Stimulated activated CD4-positive, alpha-beta T cell treated with anti-CD3 and anti-CD28 coated beads, Interleukin-2, amount 100 ng/mL, for 24 hours (primary cell): ENCODE measurements at regions not wholly inside any gene's neighbourhood (a gene's known extent, or its start where the extent isn't known, plus 50 kb on each side); places are given as distances from the start of the nearest gene placed in this dataset.
"Not testable (repeated sequence)": the region's sequence is repeated elsewhere in the genome, so short reads cannot be mapped to it uniquely, and the experiment has no call there.

Experiments
- DNase-seq, 2 donors: peaks; one replicate each; pipeline ENCODE4 v3.0.0-alpha.2; 2020

GRCh38 chr11:112624431-112624830, 336.8 kb upstream of the NCAM1 start:
- no peak for DNase-seq

GRCh38 chr11:112624971-112625370, 336.2 kb upstream of the NCAM1 start:
- DNase-seq = not testable (repeated sequence)

GRCh38 chr11:112625814-112626213, 335.4 kb upstream of the NCAM1 start:
- no peak for DNase-seq

DNA sequence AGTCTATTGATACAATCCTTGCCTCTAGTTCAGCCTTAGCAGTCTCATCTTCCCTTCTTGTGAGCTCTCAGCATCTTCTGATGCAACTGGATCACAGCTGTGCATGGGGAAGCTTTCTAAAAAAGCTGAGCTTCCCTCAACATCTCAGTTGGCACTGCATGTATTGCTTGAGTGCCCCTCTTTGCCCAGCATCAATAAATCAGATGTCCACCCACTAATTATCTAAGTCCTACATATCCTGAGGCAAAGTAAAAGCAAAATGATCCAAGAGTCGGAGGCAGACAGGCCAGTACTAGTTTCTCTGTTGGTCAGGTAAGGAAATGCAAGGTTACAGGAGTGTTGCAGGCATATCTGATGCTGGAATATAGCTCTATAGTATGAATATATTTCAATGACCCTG, 334.5 kb upstream of the NCAM1 start:
- no peak for DNase-seq

- no peak for DNase-seq
Measured at GRCh38 chr11:112627588-112628045, 333.6 kb upstream of the NCAM1 start.

- no peak for DNase-seq
Measured at GRCh38 chr11:112628676-112629075, 332.5 kb upstream of the NCAM1 start.

DNA sequence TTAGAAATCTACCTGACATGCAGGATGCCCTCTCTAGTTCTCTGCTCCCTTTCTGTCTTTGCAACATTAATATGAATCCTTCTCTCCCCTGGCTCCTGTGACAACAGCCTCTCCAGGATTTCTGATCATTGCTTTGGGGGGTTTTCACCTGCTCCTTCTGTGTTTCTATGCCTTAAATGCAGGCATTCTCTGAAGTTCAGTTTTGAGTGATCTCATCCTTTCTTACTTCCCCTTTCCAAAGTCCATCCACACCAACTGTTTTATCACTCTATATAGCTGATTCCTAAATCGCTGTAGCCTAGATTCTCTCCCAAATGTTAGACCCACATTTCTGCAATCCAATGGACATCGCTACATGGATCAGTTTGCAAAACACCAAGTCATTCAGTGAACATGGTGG, 330.7 kb upstream of the NCAM1 start:
- no peak for DNase-seq

- DNase-seq = no peak
Measured at GRCh38 chr11:112631333-112631732, 329.9 kb upstream of the NCAM1 start.

DNA sequence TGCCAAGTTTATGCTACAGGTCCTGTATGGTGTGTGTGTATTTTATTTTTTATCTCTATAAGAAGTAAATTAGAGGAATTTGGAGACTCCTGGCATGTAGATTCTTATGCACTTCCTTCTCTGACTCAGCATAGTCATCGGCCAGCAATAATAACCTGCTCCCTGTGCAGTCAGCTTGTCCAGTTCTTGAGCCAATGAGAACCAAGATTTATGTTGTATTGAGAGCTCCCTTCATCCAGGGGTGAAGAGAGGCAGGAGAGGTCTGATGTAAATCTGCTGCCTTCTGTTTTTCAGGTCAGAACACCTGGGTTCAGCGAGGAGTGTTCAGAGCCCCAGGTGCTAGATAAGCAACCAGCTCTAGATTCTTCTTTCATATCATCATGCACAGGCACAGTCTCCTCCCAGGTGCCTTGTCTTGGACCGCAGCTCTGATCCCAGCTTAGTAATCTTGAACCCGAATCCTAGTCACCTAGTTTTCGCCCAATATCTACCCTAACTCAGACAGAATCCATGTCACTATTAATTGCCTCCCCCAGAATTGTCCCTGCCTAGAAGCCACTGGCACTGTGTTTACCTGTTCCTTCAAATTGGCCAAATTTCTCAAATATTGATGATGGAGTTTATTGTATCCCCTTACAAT, 328.2 kb upstream of the NCAM1 start:
- DNase-seq = no peak

GRCh38 chr11:112634551-112634950, 326.7 kb upstream of the NCAM1 start:
- DNase-seq = no peak

DNA sequence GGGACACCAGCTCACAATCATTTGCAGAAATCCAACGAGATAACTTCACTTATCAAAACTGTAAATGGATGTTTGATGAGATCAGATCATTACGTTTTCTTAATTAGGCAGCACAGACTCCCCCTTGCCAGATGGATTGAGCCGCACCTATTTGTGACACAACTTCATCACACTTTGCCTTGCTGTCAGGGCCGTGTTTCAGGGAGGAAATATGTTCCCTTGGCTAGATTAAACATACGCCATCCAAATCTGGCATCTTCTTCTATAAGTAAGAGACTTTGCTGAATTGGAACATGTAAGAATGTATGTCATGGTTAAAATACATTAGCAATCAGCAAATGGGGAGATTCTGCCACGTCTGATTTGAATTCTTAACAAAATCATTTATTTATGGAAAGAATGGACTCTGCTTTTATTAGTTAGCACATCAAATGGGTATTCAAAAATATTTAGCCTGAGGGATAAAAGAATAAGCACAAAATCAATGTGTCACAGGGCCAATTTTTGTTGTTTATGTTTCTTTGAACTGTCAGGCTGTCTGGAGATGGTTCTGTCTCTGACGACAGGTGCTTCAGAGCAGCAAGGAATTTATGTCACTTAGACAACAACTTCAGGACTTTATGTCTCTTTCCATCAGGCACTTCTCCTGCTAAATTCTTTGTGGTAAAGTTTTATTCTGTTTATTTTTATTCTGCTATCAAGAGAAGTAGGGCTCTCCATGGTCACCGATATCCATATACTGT, 326.1 kb upstream of the NCAM1 start:
- DNase-seq = no peak

DNA sequence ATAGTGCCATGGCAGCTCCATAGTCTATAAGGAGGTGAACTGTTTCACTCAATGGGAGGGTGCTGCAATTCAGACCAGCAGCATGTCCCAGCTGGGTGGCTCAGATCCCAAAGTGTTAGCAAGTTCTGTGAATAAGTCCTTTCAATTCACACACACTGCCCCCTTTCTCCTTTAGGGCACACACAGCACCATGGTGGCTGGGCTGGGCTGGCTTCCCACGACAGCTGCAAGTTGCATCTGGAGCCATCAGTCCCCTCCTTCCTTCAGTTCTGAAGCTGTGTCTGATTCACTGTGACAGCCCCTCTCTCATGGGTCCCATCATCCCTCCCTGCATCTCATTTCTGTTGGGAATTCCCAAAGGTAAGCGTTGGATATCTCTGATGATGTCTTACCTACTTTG, 324.1 kb upstream of the NCAM1 start:
- DNase-seq = no peak

GRCh38 chr11:112637876-112638275, 323.3 kb upstream of the NCAM1 start:
- no peak for DNase-seq

DNA sequence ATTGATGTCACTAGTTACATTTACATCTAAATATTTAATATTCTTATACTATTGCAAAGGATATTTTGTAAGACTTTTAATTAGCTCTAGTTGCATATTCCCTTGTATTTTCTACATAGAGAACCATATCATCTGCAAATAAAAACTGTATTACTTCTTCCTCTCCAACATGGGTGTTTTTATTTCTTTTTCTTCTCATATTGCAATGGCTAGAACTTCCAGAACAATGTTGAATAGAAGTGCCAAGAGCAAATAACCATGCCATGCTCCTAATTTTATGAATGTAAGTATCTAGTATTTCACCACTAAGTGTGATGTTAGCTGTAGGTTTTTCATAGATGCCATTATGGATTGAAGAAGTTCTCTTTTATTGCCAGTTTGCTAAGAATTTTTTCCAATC, 321.8 kb upstream of the NCAM1 start:
- DNase-seq = no peak

DNA sequence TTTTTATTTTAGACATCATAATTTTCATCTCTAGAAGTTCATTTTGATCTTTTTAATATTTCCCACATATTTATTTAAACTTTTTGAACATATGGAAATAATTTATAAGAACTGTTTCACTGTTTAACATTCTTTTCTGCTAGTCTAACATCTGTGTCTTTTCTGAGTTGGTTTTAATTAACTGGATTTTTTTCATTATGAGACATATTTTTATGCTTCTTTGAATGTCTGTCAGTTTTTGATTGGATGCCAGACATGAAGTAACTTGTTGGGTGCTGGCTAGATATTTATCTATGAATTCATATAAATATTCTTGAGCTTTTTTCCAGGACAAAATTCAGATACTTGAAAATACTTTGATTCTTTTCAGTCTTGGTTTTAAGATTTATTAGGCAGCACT, 317.8 kb upstream of the NCAM1 start:
- no peak for DNase-seq

DNA sequence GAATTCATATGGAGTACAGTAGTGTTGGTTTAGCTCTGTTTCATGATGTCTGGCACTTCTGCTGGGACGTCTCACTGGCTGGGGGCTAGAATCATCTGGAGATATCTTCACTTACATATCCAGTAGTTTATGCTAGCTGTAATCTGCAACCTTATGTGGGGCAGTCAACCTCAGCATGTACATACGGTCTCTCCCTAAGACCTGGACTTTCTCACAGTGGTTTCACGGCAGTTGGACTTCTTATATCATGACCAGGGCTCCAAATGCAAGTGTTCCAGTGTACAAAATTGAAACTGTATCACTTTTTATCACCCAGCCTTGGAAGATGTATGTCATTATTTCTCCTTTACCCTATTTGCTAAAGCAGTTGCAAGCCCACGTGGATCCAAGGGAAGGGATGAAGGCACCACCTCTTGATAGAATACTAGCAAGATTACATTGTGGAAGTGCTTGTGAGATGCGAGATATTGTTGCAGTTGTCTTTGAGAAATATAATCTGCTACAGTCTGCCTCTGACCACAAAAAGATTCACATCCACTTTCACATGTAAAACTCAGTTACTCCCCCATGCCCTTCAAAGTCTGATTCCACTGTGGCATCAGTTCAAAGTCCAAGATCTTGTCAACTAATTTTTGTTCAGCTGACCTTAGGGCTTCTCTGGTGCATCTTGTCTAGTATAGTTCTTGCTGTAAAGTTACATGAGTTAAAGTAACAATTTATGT, 316.6 kb upstream of the NCAM1 start:
- no peak for DNase-seq

- no peak for DNase-seq
Measured at GRCh38 chr11:112649856-112650255, 311.4 kb upstream of the NCAM1 start.

DNA sequence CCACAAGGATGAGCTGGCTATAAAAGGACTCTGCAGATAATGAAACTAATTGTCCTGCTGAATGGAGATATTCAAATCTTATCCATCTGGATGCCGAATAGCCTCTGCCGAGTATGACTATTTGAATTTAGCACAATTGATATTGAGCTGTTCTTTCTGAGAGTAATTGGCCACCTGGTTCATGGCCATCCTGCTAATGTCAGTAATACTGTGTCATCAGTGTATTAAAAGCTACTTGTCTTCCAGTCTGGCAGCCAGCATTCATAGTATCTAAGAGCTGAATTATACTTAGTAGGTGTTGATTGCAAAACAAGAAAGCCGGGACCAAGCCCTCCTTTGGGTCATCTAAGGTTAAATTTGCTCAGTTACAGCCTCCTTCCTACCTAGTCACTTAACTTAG, 310.7 kb upstream of the NCAM1 start:
- no peak for DNase-seq

GRCh38 chr11:112651386-112651785, 309.8 kb upstream of the NCAM1 start:
- no peak for DNase-seq

- no peak for DNase-seq
Measured at GRCh38 chr11:112652786-112653390, 308.3 kb upstream of the NCAM1 start.

GRCh38 chr11:112655371-112655770, 305.8 kb upstream of the NCAM1 start:
- no peak for DNase-seq

- no peak for DNase-seq
Measured at GRCh38 chr11:112656772-112657428, 304.3 kb upstream of the NCAM1 start.

DNA sequence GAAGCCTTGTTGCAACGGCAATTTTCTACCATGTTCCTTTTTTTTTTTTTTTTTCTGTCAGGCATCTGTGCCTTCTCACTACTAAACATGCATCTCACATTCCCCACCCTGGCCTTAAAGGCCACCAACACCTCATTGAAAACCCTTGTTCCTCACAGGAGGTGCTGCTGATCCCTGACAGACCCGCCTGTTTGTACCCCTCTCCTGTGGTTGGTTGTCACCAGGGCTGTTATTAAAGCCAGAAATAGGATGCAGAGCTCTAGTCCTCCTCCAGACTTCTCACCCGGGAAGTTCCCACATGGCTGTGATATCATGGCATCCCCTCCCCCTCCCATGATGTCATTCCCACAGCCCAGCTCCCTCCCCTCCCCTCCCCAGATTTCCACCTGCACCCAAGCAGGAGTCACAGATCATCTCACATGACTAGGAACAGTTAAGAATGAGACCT, 302.8 kb upstream of the NCAM1 start:
- DNase-seq = no peak
